ENCODE measurements at regions not wholly inside any gene's neighbourhood (a gene's known extent, or its start where the extent isn't known, plus 50 kb on each side); places are given as distances from the start of the nearest gene placed in this dataset.

DNA sequence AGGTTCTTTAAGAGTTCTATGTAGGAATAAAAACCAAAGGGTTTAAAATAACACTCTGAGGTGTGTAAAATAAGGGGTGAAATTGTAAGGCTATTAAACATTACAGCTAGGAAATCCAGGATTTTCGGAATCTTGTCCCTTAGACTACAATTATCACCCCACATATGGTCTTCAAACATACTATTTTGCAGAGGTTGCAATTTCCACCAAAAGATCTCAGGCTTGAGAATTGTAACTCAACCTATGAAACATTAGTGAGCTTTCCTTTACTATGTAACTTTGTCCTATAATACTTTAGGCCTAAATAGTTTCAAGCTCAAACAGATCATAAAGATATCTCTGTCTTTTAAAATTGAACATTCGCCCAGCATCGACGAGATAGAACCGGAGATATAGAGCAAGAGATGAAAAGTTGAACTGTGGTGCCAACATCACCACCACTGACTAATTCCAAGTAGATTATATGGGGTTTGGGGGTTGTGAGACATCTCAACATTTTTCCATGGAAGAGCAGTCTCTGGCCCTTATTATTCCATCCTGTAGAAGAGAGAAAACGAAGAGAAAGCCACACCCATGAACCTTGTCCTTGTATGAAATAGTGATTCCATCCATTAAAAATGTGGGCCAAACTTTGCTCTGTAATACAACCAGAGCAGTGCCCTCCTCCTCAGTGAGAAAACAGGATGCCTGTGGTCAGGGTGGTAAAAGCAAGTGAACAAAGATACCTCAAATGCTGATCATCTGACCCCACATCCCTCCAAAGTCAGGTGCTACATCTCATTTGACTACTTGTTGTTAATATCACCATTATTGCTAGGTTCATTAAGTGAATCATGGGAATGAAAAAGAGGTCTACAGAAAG, 284.5 kb upstream of the GJE1 start:
- DNase-seq (ENCODE audit: low read depth) = no peak
- no peak overlapping the region for H3K4me3 ChIP-seq (ENCODE audit: low read length)
- TF ChIP-seq, protein P1, sequence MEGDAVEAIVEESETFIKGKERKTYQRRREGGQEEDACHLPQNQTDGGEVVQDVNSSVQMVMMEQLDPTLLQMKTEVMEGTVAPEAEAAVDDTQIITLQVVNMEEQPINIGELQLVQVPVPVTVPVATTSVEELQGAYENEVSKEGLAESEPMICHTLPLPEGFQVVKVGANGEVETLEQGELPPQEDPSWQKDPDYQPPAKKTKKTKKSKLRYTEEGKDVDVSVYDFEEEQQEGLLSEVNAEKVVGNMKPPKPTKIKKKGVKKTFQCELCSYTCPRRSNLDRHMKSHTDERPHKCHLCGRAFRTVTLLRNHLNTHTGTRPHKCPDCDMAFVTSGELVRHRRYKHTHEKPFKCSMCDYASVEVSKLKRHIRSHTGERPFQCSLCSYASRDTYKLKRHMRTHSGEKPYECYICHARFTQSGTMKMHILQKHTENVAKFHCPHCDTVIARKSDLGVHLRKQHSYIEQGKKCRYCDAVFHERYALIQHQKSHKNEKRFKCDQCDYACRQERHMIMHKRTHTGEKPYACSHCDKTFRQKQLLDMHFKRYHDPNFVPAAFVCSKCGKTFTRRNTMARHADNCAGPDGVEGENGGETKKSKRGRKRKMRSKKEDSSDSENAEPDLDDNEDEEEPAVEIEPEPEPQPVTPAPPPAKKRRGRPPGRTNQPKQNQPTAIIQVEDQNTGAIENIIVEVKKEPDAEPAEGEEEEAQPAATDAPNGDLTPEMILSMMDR (IDR thresholded peaks at IDR 0.05; ENCODE audit: insufficient read depth, low read depth, low read length, missing control alignments) = no peak

DNA sequence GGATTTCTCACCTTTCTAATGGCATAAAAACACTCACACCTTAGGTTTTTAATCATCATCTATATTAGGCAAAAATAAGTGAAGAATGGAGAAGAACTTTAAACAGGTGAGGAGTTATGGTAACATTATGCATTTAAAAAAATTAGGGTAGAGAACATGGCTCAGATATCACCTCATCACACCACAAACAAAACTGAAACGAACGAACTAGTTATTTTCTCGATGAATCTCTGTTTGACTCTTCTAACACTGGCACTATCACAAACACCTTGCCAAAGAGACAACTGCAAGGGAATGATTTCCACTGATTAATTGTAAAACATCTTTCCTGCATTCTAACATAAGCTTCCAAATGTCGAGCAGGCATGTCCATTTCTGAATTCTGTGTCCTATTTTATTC, 286.1 kb upstream of the GJE1 start:
- no peak overlapping the region for H3K4me3 ChIP-seq (ENCODE audit: low read length)
- TF ChIP-seq, protein P1 (IDR thresholded peaks at IDR 0.05; ENCODE audit: insufficient read depth, low read depth, low read length, missing control alignments) = no peak
- no peak for DNase-seq (ENCODE audit: low read depth)

DNA sequence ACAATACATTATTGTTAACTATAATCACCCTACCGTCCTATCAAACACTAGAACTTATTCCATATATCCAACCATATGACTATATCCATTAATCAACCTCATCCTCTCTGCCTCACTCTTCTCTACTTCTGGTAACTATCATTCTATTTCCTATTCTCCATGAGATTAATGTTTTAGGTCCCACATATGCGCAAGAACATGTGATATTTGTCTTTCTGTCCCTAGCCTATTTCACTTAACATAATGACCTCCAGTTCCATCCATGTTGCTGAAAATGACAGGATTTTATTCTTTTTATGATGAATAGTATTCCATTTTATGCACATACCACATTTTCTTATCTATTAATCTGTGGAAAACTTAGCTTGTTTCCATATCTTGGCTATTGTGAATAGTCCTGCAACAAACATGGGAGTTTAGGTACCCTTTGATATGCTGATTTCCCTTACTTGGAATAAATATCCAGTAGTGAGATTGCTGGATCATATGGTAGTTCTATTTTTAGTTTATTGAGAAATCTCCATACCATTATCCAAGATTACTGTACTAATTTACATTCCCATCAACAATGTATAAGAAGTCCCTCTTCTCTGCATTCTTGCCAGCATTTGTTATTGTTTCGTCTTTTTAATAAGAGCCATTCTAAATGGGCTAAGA, 289.4 kb upstream of the GJE1 start:
- TF ChIP-seq, protein P1 (IDR thresholded peaks at IDR 0.05; ENCODE audit: insufficient read depth, low read depth, low read length, missing control alignments) = no peak
- DNase-seq (ENCODE audit: low read depth) = no peak

DNA sequence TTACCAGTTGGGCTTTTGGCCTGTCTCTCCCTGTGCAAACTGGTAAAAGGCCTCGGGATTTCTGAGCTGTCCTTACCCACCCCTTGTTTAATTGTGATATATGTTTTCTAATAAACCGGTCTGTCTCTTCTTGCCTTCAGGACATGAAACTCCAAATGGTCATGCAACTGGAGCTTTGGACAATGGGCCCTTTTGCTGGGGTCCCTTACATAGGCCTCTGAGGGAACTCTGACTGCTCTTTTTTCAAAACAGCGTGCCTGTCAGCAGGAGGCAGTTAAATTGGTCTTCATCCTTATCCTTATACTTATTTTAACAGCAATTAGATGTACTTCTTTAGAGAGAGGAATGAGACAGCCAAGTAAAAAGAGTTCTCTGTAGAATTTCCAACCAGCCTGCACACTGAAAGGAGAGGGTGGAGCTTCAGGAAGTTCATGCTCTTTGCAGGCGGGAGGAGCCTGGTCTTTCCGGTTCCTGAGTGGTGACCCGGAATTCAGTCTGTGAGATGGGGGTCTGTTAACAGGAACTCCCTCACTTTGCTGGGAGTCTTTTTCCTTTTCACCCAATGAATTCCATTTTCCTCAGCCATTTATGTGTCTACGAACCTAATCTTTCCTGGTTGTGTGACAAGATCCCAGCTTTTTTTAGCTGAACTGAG, 299.6 kb upstream of the GJE1 start:
- DNase-seq (ENCODE audit: low read depth) = no peak
- H3K4me3 ChIP-seq (ENCODE audit: low read length) = no peak overlapping the region
- TF ChIP-seq, protein P1 (IDR thresholded peaks at IDR 0.05; ENCODE audit: insufficient read depth, low read depth, low read length, missing control alignments) = no peak

More for the DNA sequence above, 289.4 kb upstream of the GJE1 start:
- no peak overlapping the region for H3K4me3 ChIP-seq (ENCODE audit: low read length)

DNA sequence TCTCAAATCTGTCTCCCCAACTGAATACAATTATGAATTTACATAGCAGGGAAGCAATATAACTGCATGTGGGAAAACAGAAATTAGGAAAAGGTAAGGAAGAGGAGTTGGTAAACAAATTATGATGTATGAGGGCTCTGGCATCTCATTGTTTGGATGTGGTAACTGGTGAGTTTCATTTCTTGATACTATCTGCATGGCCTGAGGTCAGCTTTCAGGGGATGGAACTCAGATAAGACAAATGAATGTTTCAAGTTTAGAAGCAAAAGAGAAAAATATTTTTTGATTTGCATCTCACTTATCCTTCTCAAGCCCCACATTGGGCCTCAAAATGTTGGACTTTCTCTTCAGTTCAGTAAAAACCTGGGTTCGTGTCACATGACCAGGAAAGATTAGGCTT, 302.2 kb upstream of the GJE1 start:
- H3K4me3 ChIP-seq (ENCODE audit: low read length) = no peak overlapping the region
- no peak for DNase-seq (ENCODE audit: low read depth)
- TF ChIP-seq, protein P1 (IDR thresholded peaks at IDR 0.05; ENCODE audit: insufficient read depth, low read depth, low read length, missing control alignments) = no peak

DNA sequence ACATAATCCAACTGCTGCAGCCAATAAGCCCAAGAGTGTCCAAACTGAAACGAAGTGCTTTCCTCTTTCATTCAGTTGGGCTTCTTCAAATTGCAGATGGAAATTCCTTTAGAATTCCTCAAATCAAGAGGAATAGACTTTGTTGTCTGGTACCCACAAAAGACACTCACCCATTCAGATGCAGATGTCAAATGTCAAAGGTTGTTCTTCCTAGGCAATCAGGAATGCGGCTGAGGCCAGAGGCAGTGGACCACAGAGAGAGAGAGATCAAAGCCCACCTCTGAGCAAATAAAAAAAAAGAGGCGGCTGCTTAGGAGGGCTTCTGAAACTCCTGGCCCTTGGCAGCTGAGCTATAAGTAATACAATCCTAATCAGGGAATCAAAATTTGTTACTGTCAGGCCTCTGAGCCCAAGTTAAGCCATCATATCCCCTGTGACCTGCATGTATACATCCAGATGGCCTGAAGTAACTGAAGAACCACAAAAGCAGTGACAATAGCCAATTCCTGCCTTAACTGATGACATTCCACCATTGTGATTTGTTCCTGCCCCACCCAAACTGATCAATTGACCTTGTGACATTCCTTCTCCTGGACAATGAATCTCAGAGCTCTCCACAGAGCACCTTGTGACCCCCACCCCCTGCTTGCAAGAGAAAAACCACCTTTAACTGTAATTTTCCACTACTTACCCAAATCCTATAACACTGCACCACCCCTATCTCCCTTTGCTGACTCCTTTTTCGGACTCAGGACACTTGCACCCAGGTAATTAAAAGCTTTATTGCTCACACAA, 303.0 kb upstream of the GJE1 start:
- H3K4me3 ChIP-seq (ENCODE audit: low read length) = no peak overlapping the region
- no peak for DNase-seq (ENCODE audit: low read depth)
- TF ChIP-seq, protein P1 (IDR thresholded peaks at IDR 0.05; ENCODE audit: insufficient read depth, low read depth, low read length, missing control alignments) = no peak

Measured in epithelial cell of esophagus (primary cell).